SU-DHL-6 (cell line): ENCODE measurements at regions not wholly inside any gene's neighbourhood (a gene's known extent, or its start where the extent isn't known, plus 50 kb on each side); places are given as distances from the start of the nearest gene placed in this dataset.

Source experiments
- CTCF ChIP-seq: fragments of 200-600 bp; sonication (generic); IDR thresholded peaks from one replicate; pipeline ENCODE4 v1.5.1; 2017; ENCODE audit warnings: antibody characterized with exemption, mild to moderate bottlenecking, low read length, moderate library complexity; ENCODE audit not compliant: insufficient read depth, poor library complexity, severe bottlenecking
- EZH2phosphoT487 ChIP-seq: fragments of 200-600 bp; sonication (generic), shearing (Covaris generic); conservative IDR thresholded peaks from 2 replicates; pipeline ENCODE4 v1.6.1; 2018; ENCODE audit warnings: mild to moderate bottlenecking, antibody characterized with exemption, low read length, moderate library complexity, mixed read lengths

DNA sequence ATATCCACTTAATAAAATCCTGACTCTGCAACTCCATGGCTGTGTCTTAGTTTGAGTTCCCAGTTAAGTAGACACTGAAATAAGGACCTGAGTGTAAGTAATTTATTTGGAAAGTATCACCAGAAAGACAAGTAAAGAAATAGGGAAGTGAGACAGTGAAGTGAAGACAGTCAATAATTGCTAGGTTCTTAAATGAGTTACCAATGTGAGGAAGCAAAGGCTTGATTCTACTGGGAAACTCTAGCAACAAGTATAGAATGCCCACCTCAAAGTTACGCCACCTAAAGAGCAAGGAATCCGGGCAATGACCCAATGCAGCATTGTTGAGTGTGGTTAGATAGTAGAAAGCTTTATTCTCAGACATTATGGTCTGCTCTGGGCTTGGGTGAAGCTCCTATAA is 383.9 kb downstream of the TLR4 start:
- TF ChIP-seq EZH2phosphoT487 (no peak), CTCF (no peak)
